DND-41 (cell line): ENCODE measurements at regions not wholly inside any gene's neighbourhood (a gene's known extent, or its start where the extent isn't known, plus 50 kb on each side); places are given as distances from the start of the nearest gene placed in this dataset.

ENCODE experiments used
- CTCF ChIP-seq: IDR thresholded peaks from 2 replicates; pipeline ENCODE4 v1.5.1; 2012; ENCODE audit warnings: borderline replicate concordance, low read length, moderate library complexity, mild to moderate bottlenecking; ENCODE audit not compliant: poor library complexity, severe bottlenecking; ENCODE audit errors: extremely low read depth
- EZH2 ChIP-seq: IDR thresholded peaks from 3 replicates; pipeline ENCODE4 v1.6.1; 2012; ENCODE audit warnings: borderline replicate concordance, low read depth, mild to moderate bottlenecking, moderate library complexity, low read length, inconsistent platforms; ENCODE audit not compliant: severe bottlenecking

- no peak for TF ChIP-seq CTCF
- TF ChIP-seq EZH2: no peak
Measured at GRCh38 chr15:39332846-39333245, 248.0 kb upstream of the THBS1 start.
